KMS-11 (cell line): ENCODE measurements at regions not wholly inside any gene's neighbourhood (a gene's known extent, or its start where the extent isn't known, plus 50 kb on each side); places are given as distances from the start of the nearest gene placed in this dataset.

Experiments
- H2AFZ ChIP-seq: fragments of 200-600 bp; sonication (generic); 2 replicates; pipeline ENCODE4 v1.6.1; 2016; ENCODE audit warnings: antibody characterized with exemption, mixed run types, low read depth
- H3K27ac ChIP-seq: fragments of 200-600 bp; sonication (generic); 2 replicates; pipeline ENCODE4 v1.6.1; 2016; ENCODE audit warnings: mild to moderate bottlenecking, mixed run types
- H3K27me3 ChIP-seq: fragments of 200-600 bp; sonication (generic); 2 replicates; pipeline ENCODE4 v1.6.1; 2017; ENCODE audit warnings: mild to moderate bottlenecking, low read depth, mixed run types, moderate library complexity; ENCODE audit not compliant: insufficient read depth
- H3K36me3 ChIP-seq: fragments of 200-600 bp; sonication (generic); 2 replicates; pipeline ENCODE4 v1.6.1; 2017; ENCODE audit warnings: mild to moderate bottlenecking, mixed run types; ENCODE audit not compliant: insufficient read depth
- H3K4me1 ChIP-seq: fragments of 200-600 bp; sonication (generic); 2 replicates; pipeline ENCODE4 v1.6.1; 2016; ENCODE audit warnings: mild to moderate bottlenecking, low read depth, mixed run types; ENCODE audit not compliant: poor library complexity, severe bottlenecking
- H3K4me2 ChIP-seq: fragments of 200-600 bp; sonication (generic); 2 replicates; pipeline ENCODE4 v1.7.0; 2016; ENCODE audit warnings: mild to moderate bottlenecking, mixed run types
- H3K4me3 ChIP-seq: fragments of 200-600 bp; sonication (generic); IDR thresholded peaks from 2 replicates; pipeline ENCODE4 v1.6.1; 2017; ENCODE audit warnings: low read depth, low read length, mixed read lengths; ENCODE audit not compliant: insufficient read depth
- H3K79me2 ChIP-seq: fragments of 200-600 bp; sonication (generic); 2 replicates; pipeline ENCODE4 v1.6.1; 2016; ENCODE audit warnings: low read depth, mixed run types; ENCODE audit not compliant: insufficient read depth
- H3K9ac ChIP-seq: fragments of 200-600 bp; sonication (generic); 2 replicates; pipeline ENCODE4 v1.6.1; 2016; ENCODE audit warnings: mild to moderate bottlenecking, mixed run types
- H4K20me1 ChIP-seq: fragments of 200-600 bp; sonication (generic); 2 replicates; pipeline ENCODE4 v1.6.1; 2016; ENCODE audit warnings: mild to moderate bottlenecking, mixed run types; ENCODE audit not compliant: insufficient read depth
- CTCF ChIP-seq: fragments of 200-600 bp; sonication (generic); conservative IDR thresholded peaks from 2 replicates; pipeline ENCODE4 v1.6.1; 2017; ENCODE audit warnings: low read depth, mild to moderate bottlenecking, antibody characterized with exemption, low read length, moderate library complexity, mixed read lengths

GRCh38 chr10:42422911-42423310, 215.5 kb downstream of the ZNF33B start:
- TF ChIP-seq CTCF = no peak
- Histone ChIP-seq H3K27me3 (no peaks in the 10 kb centered on the region), H3K4me2 (no peak overlapping the region), H2AFZ (no peak overlapping the region), H3K4me3 (no peak overlapping the region), H4K20me1 (no peaks in the 10 kb centered on the region), H3K27ac (no peak overlapping the region), H3K36me3 (no peaks in the 10 kb centered on the region), H3K4me1 (no peaks in the 10 kb centered on the region), H3K9ac (no peak overlapping the region), H3K79me2 (no peaks in the 10 kb centered on the region)

DNA sequence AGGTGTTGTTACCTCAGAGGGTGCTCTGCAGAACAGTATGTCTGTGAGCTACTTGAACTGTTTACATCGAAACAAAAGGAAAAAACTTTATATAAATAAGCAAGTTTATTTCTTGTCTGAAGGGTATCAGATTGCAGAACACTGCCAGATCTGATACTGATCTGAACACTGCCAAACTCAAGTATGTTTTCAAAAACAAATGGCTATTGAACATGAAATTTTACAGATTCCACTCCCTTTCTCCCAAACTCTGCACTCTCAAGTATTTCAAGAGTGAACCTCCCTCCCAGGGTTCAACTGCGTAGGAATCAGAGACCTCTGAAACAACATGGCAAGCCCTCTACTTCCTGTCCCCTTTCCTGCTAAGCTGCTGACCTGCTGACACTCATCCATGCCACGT, 216.6 kb downstream of the ZNF33B start:
- Histone ChIP-seq H2AFZ (no peak overlapping the region), H3K4me1 (no peaks in the 10 kb centered on the region), H4K20me1 (no peaks in the 10 kb centered on the region), H3K79me2 (no peaks in the 10 kb centered on the region), H3K4me3 (no peak overlapping the region), H3K4me2 (no peak overlapping the region), H3K27ac (no peak overlapping the region), H3K27me3 (no peaks in the 10 kb centered on the region), H3K9ac (no peak overlapping the region), H3K36me3 (no peaks in the 10 kb centered on the region)
- no peak for TF ChIP-seq CTCF

DNA sequence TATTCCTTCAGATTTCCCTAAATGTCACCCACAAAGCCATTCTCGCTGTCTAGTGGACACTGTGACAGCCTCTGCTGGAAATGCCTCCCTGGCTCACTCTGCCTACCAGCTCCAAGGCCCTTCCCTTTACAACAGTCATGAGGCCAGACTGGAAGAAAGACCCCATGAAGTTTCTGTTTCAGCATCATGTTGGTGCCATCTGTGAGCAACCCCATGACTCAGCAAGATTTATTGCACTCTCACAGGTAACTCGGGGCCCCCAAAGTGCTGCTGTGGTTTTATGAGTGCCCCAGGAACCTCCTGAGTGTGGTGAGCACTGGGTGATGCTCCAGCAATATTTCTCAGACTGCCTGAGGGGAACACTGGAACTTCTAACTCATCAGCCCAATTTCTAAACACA, 218.6 kb downstream of the ZNF33B start:
- no peaks in the 10 kb centered on the region for H3K4me1 ChIP-seq
- H2AFZ ChIP-seq = no peak overlapping the region
- no peak overlapping the region for H3K4me2 ChIP-seq
- H3K27ac ChIP-seq = no peak overlapping the region
- no peak overlapping the region for H3K9ac ChIP-seq
- no peaks in the 10 kb centered on the region for H3K27me3 ChIP-seq
- H3K79me2 ChIP-seq = no peaks in the 10 kb centered on the region
- no peaks in the 10 kb centered on the region for H3K36me3 ChIP-seq
- no peaks in the 10 kb centered on the region for H4K20me1 ChIP-seq
- no peak for TF ChIP-seq CTCF
- H3K4me3 ChIP-seq = no peak overlapping the region

DNA sequence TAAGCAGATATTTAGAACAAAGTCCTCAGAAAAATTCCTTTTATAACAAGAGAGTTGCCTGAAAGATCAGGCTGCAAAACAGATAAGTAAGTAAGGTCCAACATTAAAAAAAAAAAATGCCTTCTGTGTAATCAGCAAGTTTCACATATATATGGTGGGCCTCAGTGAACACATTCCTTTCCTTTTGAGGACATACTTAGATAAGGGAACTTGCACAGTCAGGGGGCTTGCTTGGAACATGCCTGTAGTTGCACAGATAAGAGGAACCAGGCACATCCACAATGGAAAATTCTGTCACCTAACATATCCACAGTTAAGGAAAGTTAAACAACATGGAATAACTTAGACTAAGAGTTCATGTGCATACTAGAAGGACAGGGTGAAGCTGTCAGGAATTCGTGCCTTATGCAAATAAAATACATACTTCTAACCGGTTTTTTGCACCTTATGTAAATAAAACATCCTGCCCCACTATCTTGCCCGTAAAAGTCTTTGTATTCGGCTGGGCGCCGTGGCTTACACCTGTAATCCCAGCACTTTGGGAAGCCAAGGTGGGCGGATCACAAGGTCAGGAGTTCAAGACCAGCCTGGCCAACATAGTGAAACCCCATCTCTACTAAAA, 257.3 kb downstream of the ZNF33B start:
- no peaks in the 10 kb centered on the region for H3K36me3 ChIP-seq
- no peaks in the 10 kb centered on the region for H3K27me3 ChIP-seq
- no peaks in the 10 kb centered on the region for H4K20me1 ChIP-seq
- no peak for TF ChIP-seq CTCF
- H3K4me3 ChIP-seq = no peak overlapping the region
- no peaks in the 10 kb centered on the region for H3K4me1 ChIP-seq
- H3K4me2 ChIP-seq = no peak overlapping the region
- H3K79me2 ChIP-seq = no peaks in the 10 kb centered on the region
- H3K27ac ChIP-seq = no peak overlapping the region
- H3K9ac ChIP-seq = no peak overlapping the region
- H2AFZ ChIP-seq = no peak overlapping the region
